KBM-7 (cell line): ENCODE measurements at regions not wholly inside any gene's neighbourhood (a gene's known extent, or its start where the extent isn't known, plus 50 kb on each side); places are given as distances from the start of the nearest gene placed in this dataset.

Source experiments
- DNase-seq: peaks from one replicate; pipeline ENCODE4 v3.0.0-alpha.2; 2015
- in situ Hi-C: fragments of 300-500 bp; cut with MboI; formaldehyde crosslinking; loops from 2 replicates; pipeline ENCODE4 v1.14.3; 2020; ENCODE audit warnings: low sequenced_read_pairs, low pct_unique_long_range_greater_than_20kb, mixed read lengths

DNA sequence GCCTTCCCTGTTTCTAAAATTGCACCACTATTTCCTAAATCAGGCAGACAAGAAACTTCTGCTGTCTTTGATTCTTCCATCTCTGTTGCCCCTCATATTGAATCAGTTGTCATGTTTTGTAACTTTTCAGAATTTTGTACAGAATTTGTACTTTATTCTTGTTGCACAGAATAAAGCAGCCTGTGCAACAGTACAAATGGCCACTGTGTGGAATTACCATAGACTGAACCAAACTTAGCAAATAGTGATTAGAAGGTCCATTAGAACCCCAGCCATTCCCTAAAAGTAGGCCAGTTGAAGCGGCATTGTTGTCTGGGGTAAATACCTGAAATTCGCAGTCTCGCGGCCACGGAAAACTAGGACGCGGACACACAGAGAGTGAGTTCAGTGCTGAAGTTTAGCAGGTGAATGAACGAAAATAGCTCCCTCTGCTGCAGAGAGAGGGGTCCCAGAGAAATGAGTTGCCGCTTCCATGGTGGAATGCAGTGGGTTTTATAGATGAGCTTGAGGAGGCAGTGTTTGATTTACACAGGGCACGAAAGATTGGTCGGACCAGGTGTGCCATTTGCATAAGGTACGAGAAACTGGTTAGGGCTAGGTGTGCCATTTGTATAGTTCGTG, 71.8 kb downstream of the C4orf33 start:
- in situ Hi-C loops: no loop called here
- DNase-seq: no peak

DNA sequence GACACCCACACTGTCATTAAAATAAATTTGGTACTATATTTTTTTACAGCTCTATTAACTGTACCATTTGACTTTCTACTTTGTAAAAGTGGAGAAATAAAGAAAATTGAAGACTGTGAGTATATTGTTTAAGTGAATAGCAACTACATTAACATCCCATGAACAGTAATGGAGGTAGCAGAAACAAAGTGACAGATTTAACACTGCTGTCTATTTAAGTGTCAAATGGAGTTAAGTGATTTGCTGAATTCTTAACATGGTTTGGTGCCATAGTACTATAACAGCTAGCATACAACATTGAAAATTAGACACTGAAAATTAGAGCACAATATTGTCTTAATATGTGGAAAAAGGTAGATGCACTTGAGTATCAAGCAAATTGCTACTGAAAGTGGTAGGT, 76.2 kb downstream of the C4orf33 start:
- in situ Hi-C loops: no loop called here
- DNase-seq: no peak

DNA sequence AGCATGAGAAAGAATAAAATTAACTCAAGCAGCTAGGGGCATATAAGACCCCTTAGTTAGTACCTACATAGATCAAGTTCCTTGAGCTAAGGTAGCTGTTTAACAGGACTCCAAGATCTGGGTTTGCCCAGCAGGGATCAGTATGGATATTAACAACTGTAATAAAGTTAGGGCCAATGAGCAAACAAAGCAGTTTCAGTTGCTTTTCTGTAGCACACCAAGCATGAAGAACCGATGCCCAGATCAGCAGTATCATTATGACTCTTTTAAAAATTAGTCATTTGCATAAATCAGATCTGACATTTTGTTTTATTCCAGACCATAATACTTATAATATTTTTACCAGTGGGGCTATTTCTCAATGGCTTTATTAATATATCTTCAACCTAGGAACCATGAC, 80.9 kb downstream of the C4orf33 start:
- in situ Hi-C loops: no loop called here
- no peak for DNase-seq

DNA sequence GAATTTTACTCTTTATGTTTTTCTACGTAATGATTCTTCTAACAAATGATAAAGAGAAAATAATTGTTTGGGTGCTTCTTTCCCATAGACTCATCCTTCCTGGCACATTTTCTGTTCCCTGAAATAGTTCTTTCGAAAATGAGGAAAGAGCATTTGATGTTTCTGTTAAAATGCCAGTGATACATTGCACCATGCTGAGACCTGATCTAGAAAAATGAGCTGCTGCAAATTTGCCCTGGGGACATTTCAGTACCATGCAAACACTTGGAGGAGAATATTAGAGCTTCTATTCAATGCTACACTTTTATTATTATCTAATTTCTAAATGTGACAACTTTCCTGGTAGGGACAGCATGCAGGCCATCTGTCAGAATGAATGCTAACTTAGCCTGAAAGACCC, 83.3 kb downstream of the C4orf33 start:
- DNase-seq: no peak
- in situ Hi-C loops: no loop called here

DNA sequence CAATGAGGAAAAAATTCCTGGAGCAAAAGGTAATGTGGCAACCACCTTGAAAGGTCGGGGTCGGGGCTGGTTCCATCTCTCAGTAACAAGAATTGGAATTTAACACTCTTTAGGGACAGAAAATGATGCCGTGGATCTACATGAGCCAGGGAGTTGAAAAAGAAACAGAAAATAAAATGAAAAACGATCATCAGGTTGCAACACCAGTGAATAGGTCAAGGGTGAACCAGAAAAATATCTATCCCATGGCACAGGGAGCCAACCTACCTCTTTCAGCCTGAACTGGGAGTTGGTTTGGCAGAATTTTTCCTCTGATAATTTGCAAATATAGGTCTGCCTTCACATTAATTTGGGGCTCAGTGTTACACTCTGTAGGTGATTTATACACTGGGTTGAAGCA, 93.7 kb downstream of the C4orf33 start:
- no peak for DNase-seq
- in situ Hi-C loops: no loop called here

DNA sequence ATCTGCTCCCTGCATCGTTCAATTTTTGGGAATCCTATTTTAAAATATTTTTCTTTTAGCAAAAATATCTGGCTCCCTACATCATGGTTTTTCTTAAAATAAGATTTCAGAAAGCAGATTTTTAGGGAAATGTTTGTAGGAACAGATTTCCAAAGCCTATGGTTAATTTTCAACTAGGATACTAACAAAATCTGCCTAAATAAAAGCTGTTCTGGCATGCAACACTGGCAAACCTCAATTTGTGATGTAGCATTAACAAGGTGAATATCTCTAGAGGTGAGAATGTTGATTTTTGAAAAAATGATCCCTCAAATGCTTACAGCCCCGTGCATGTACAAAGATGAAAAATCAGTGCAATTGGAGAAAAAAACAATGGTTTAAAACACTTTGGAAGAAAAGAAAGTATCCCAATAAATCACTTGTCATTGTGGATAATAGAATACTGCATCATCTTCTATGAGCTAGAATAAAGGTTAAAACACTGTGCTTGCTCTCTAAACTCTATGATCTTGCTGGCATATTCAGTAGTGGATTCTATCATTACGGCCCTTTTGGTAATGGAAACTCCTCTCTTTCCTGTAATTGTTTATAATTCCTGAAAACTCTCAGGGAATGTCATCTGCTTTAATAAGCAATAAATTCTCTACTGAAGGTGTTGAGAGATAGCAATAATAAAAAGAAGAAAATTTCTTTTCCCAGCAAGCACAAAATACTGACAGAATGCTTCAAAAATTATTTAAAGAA, 97.6 kb downstream of the C4orf33 start:
- in situ Hi-C loops: no loop called here
- no peak for DNase-seq

DNA sequence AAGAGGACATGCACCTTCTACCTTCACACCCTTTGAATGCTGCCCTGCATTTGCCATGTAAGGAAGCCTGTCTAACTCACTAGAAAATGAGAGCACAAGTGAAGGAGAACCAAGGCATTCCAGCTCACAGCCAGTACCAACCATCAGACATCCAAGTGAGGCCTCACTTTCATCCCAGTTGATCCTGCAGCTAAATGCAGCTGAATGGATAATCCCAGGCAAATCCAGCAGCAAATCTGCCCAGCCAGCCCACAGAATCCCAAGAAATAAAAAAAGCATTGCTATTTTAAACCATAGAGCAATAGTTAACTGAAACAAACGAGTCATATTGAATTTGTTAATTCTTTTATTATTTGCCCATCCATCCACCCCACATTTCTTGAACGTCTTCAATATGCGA, 112.5 kb downstream of the C4orf33 start:
- DNase-seq: no peak
- in situ Hi-C loops: no loop called here

DNA sequence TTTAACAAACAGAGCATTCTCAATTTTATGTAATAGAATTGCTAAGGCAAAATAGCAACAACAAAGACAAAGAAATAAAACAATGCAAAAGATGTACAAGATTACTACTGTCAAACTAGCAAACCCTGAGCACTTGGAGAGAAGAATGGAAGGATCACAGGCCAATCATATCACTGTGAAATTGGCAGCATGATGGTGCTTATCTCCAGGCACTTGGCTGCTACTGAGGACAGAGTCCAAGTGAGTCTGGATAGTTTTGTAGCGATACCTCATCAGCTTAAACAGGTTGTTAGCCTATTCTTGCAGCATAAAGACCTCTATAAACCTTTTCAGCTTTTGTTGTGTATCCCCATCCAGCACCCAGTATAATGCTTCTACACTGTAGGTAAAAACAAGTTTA, 117.7 kb downstream of the C4orf33 start:
- no peak for DNase-seq
- in situ Hi-C loops: no loop called here

DNA sequence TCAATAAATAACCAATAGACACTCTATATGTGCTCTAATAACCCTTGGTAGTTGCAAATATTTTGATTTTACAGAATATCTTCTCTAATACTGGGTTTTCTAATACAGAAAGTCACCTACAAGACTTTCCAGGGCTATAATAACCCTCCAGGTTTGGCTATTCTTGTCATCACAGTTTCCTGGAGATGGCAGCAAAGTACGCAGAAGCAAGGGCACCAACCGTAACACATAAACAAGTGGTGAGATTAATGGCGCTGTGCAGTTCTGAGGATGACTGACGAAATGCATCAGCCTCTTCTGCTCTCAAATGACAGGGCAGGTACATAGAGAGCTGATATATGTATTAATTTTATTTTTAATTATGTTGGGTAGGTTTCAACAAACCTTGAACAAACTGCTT, 122.4 kb downstream of the C4orf33 start:
- no peak for DNase-seq
- in situ Hi-C loops: no loop called here

DNA sequence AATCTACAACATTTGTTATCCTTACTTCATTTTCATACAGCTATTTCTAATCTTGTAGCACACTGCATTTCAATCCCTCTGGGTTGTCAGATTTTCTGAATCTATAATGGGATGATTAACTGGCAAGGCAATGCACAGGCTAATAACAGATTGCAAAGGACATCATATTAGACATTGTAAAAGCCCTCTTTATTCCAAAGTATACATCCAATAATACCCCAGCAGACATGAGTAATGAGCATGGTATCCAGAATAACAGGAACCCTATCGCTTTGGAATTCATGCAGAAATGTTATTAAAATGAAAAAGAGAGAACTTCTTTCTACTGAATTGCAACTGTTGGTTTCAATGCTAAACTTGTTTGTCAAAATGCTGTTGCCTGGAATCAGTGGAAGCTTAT, 122.9 kb downstream of the C4orf33 start:
- in situ Hi-C loops: no loop called here
- no peak for DNase-seq

DNA sequence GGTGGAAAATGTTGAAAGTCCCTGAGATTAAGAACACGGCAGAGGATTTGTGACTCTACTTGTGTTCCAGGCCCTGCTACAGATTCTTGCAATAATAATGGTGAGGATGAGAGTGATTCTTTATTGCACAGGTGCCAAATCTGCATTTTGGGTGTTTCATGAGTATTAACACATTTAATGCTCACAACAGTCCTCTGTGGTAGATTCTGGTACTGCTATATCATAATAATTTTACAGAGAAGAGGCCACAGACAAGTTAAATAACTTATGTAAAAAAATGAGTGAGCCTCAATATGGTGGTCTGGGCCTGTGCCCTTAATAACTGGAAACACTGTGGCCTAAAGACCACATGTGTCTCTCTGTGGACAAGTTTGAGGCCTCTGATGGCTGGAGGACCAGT, 124.3 kb downstream of the C4orf33 start:
- DNase-seq: no peak
- in situ Hi-C loops: no loop called here

DNA sequence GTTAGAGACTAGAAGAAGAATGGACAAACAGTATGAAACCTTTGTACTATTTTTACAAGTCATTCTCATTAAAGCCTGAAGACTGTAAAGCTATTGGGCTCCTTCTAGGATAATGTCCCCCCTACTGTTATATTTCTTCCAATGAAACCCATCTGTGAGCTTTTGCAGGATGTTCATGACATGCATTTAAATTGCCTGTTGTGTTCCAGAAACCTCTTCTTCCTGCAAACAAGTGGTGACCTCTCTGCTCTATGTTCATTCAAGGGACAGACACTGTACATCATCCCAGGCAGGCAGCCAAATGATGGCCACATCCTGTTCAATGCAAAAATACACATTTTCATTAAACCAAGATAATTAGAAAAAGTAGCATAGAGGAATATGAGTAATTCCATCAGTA, 128.0 kb downstream of the C4orf33 start:
- no peak for DNase-seq
- in situ Hi-C loops: no loop called here

DNA sequence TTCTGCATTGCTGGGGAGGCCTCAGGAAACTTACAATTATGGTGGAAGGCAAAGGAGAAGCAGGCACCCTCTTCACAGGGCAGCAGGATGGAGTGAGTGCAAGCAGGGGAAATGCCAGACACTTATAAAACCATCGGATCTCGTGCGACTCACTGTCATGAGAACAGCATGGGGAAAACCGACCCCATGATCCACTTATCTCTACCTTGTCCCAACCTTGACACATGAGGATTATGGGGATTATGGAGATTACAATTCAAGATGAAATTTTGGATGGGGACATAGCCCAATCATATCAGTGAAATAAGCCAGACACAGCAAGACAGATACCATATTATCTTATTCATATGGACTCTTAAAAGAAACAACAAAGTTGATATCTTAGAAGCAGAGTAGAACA, 134.9 kb downstream of the C4orf33 start:
- in situ Hi-C loops: no loop called here
- no peak for DNase-seq

DNA sequence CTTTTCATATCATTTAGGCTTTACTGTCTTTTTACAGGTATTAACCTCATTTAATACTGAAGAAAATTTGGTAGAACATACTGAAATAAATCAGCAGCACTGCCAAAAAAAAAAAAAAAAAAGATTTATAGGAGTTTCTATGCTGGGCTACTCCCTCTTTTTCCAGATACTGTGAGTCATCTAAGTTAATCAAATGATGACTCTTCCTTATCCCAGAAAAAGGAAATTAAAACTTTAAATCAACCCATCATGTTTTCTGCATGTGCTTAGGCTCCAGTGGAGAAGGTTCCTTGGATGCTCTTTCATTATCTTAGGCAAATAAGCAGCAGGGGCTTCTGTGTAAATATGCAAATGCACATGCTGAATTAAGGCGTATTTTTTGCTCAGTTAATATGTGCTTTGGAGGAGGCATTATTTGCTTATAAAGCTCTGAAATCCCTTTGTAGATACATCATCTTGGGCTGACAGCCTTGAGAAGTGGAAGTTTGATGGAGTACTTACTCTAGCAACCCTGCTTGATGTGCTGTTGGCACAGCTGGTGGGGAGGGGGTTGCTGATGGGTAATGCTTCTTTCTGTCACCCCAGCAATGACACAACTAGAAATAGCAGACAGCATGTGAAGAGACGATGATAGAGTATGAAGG, 136.1 kb downstream of the C4orf33 start:
- DNase-seq: no peak
- in situ Hi-C loops: no loop called here

DNA sequence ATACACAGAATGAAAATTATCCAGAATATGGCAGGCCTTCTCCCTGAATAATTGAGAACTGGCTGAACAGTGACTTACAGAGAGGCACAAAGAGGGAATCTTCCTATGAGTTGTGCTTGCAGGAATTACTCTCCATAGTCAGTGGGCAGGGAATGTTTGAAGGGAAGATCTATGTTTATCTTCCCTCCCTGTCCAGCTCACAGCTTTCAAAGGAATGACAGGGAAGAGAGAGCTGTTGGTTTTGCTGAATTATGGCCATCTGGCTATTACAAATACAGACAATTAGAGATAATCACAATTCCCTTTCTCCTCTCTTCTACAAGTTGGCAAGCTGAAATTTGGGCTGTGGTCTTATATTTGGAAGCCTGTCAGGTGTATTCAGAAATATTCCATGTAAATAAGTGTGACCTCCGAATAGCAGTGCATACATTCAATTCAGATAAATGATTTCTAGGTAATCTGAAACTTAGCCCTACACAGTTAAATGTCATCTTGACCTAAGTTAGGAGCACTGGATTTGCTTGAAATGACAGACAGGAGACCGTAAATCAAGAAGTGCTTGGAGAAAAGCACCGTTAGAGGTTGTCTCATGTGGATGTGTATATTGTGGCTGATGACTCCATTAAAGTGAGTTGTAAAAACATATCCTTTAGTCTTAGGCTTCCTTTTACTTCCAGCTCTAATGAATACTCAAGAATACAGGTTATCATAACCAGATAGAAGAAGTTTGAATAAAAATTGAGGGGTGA, 136.8 kb downstream of the C4orf33 start:
- DNase-seq: no peak
- in situ Hi-C loops: no loop called here

DNA sequence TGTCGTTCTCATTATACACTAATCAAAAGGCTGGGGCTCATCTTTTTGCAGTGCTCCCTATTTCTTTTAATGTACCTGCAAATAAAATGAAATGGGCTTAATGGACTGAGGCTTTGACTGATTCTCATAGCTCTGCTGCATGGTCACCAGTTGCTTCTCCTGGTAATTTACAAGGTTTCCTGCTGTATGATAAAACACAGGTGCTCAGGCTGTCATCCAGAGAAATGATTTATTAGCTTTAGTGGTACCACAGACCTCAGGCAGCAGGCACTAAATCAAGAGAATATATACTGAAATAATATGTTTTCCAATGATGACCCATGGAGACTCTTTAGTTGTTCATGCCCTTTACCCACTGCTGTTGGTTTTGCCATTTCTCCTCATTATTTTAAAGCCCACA, 137.7 kb downstream of the C4orf33 start:
- in situ Hi-C loops: no loop called here
- no peak for DNase-seq

DNA sequence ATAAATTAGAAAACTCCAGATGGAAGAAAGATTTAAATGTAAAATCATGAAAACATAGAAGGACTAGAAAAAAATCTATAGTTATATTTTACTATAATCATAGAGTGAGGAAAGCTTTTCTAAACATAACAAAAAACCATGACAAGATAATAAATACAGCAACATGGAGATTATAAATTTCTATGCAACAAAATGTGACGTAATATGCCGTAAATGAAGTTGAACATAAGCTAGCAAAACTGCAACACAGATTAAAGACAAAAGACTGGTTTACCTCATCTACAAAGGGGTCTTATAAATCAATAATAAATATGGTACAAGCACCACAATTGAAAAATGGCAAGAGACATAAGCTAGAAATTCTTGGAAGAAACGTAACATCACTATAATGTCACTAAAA, 140.4 kb downstream of the C4orf33 start:
- in situ Hi-C loops: no loop called here
- no peak for DNase-seq

DNA sequence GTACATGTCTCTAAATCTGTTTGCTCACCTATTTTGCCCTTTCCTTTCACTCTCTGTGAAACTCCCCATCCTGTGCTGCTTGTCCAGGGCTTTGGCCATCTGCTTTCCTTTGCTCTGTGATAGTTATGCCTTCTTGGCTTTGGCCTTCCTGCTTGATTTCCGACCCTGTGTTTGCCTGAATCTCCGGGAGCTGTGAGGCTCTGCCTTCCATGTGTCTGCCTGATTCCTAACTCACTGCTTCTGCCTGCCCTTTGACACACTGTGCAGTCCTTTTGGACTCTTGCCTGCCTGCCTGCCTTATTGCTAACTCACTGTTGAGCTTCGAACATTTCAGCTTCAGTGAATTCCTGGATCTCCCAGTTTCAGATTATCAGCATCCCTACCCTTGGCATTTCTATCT, 143.1 kb downstream of the C4orf33 start:
- in situ Hi-C loops: no loop called here
- no peak for DNase-seq

DNA sequence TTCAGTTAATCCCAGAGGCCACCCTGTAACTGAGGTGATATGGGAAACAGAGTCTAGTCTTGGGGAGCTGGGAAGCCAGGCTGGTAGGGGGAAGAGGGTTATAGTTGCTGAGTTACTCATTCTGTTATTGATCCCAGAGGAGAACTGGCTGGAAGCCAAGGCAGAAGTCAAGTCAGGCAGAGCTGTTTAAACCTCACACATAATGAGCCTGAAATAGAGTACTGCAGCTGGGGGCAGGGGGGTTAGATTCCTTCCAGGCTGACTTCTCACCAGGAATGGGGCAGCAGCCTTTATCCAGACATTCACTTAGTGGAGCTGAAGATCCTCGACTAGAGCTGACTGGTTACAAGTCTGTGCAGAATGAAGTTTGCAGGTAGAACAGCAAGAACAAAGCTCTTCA, 144.9 kb downstream of the C4orf33 start:
- DNase-seq: no peak
- in situ Hi-C loops: no loop called here

DNA sequence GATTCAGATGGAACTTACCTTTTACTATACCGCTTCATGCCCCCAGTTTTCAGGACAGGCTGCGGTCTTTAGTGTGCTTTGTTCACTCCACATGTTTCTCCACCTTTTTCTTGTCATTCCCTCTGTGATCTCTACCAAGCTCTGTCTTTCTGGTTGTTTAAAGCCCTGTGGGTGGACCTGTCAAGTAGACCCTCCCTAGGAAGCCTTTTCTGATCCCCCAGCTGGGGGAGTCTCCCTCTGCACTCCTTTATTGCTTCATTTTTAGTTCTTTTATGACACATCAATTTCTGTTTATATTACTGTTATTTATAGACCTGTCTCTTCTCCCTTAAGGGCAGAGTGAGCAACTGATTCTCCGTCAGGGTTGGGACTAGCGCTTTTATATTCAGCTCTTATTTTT, 150.2 kb downstream of the C4orf33 start:
- in situ Hi-C loops: no loop called here
- DNase-seq: no peak
